IPS DF 6.9 (cell line): ENCODE measurements at regions not wholly inside any gene's neighbourhood (a gene's known extent, or its start where the extent isn't known, plus 50 kb on each side); places are given as distances from the start of the nearest gene placed in this dataset.

Experiments used
- DNase-seq: peaks from one replicate; pipeline ENCODE4 v3.0.0-alpha.2; 2013; ENCODE audit warnings: low read depth, low spot score
- H3K27ac ChIP-seq: one replicate; pipeline ENCODE4 v1.5.1; 2013; ENCODE audit warnings: low read length, control low read depth
- H3K27me3 ChIP-seq: 2 replicates; pipeline ENCODE4 v1.6.1; 2013; ENCODE audit warnings: mild to moderate bottlenecking, low read length; ENCODE audit not compliant: control insufficient read depth, insufficient read depth
- H3K36me3 ChIP-seq: 2 replicates; pipeline ENCODE4 v1.6.1; 2013; ENCODE audit warnings: low read length; ENCODE audit not compliant: control insufficient read depth, insufficient read depth
- H3K4me1 ChIP-seq: 2 replicates; pipeline ENCODE4 v1.6.1; 2013; ENCODE audit warnings: low read length; ENCODE audit not compliant: control insufficient read depth, insufficient read depth
- H3K4me3 ChIP-seq: 2 replicates; pipeline ENCODE4 v1.5.1; 2013; ENCODE audit warnings: mild to moderate bottlenecking, low read length
- H3K9me3 ChIP-seq: 2 replicates; pipeline ENCODE4 v1.6.1; 2013; ENCODE audit warnings: low read length, inconsistent platforms; ENCODE audit not compliant: control insufficient read depth, insufficient read depth
- WGBS: extraction: QIAGEN DNeasy Blood & Tissue Kit; methylation state at CpG from one replicate; pipeline ENCODE4 v1.1.7; 2013; ENCODE audit warnings: mixed read lengths, missing lambda C conversion rate; ENCODE audit not compliant: insufficient read length, insufficient coverage; 5-methylcytosine and 5-hydroxymethylcytosine counted together

GRCh38 chr3:144552346-144553057 is 580.9 kb downstream of the DIPK2A start:
- DNase-seq = no peak
- Histone ChIP-seq H3K4me3 (no peak overlapping the region), H3K27ac (no peak overlapping the region), H3K27me3 (no peaks in the 10 kb centered on the region), H3K36me3 (no peaks in the 10 kb centered on the region), H3K4me1 (peaks cover 1% of the 10 kb centered on the region; the same call in 1 of the 2 replicates), H3K9me3 (no peaks in the 10 kb centered on the region)
- WGBS = no CpG with 5 or more reads among the region's 3 CpGs

- no peaks in the 10 kb centered on the region for H3K36me3 ChIP-seq
- no peaks in the 10 kb centered on the region for H3K27me3 ChIP-seq
- H3K27ac ChIP-seq = no peak overlapping the region
- no peaks in the 10 kb centered on the region for H3K9me3 ChIP-seq
- DNase-seq = no peak
- H3K4me1 ChIP-seq = no peaks in the 10 kb centered on the region; the same call in 1 of the 2 replicates
- no CpG with 5 or more reads among the region's 1 CpG for WGBS
- H3K4me3 ChIP-seq = no peak overlapping the region
Measured at GRCh38 chr3:144553301-144553700, 581.7 kb downstream of the DIPK2A start.

GRCh38 chr3:144554889-144555288 is 583.3 kb downstream of the DIPK2A start:
- no peak for DNase-seq
- Histone ChIP-seq H3K36me3 (no peaks in the 10 kb centered on the region), H3K9me3 (no peaks in the 10 kb centered on the region), H3K4me3 (no peak overlapping the region), H3K4me1 (no peaks in the 10 kb centered on the region; the same call in 1 of the 2 replicates), H3K27me3 (no peaks in the 10 kb centered on the region), H3K27ac (no peak overlapping the region)
- WGBS = no CpG with 5 or more reads among the region's 5 CpGs

- H3K27ac ChIP-seq = no peak overlapping the region
- no peaks in the 10 kb centered on the region for H3K9me3 ChIP-seq
- H3K36me3 ChIP-seq = no peaks in the 10 kb centered on the region
- no peaks in the 10 kb centered on the region for H3K27me3 ChIP-seq
- WGBS = no CpG with 5 or more reads among the region's 3 CpGs
- H3K4me3 ChIP-seq = no peak overlapping the region
- no peaks in the 10 kb centered on the region; the same call in 1 of the 2 replicates for H3K4me1 ChIP-seq
- no peak for DNase-seq
Measured at GRCh38 chr3:144556392-144556791, 584.8 kb downstream of the DIPK2A start.

GRCh38 chr3:144557515-144557914 is 585.9 kb downstream of the DIPK2A start:
- H3K36me3 ChIP-seq = no peaks in the 10 kb centered on the region
- no peaks in the 10 kb centered on the region for H3K27me3 ChIP-seq
- H3K27ac ChIP-seq = no peak overlapping the region
- no CpG with 5 or more reads among the region's 2 CpGs for WGBS
- H3K9me3 ChIP-seq = no peaks in the 10 kb centered on the region
- DNase-seq = no peak
- H3K4me1 ChIP-seq = no peaks in the 10 kb centered on the region; the same call in 1 of the 2 replicates
- no peak overlapping the region for H3K4me3 ChIP-seq

GRCh38 chr3:144564011-144564410 is 592.4 kb downstream of the DIPK2A start:
- no peak overlapping the region for H3K4me3 ChIP-seq
- H3K27ac ChIP-seq = no peak overlapping the region
- H3K27me3 ChIP-seq = no peaks in the 10 kb centered on the region
- no peak for DNase-seq
- H3K4me1 ChIP-seq = no peaks in the 10 kb centered on the region
- H3K9me3 ChIP-seq = no peaks in the 10 kb centered on the region
- WGBS = no CpG with 5 or more reads among the region's 3 CpGs
- no peaks in the 10 kb centered on the region for H3K36me3 ChIP-seq

GRCh38 chr3:144566320-144566719 is 594.7 kb downstream of the DIPK2A start:
- no peak overlapping the region for H3K4me3 ChIP-seq
- no peaks in the 10 kb centered on the region for H3K4me1 ChIP-seq
- no CpG with 5 or more reads among the region's 1 CpG for WGBS
- DNase-seq = no peak
- no peaks in the 10 kb centered on the region for H3K36me3 ChIP-seq
- H3K9me3 ChIP-seq = no peaks in the 10 kb centered on the region
- H3K27me3 ChIP-seq = no peaks in the 10 kb centered on the region
- no peak overlapping the region for H3K27ac ChIP-seq

- Histone ChIP-seq H3K4me1 (no peaks in the 10 kb centered on the region), H3K36me3 (no peaks in the 10 kb centered on the region), H3K27me3 (no peaks in the 10 kb centered on the region), H3K4me3 (no peak overlapping the region), H3K9me3 (no peaks in the 10 kb centered on the region), H3K27ac (no peak overlapping the region)
- no CpG with 5 or more reads among the region's 1 CpG for WGBS
- DNase-seq = no peak
Measured at GRCh38 chr3:144569651-144570050, 598.0 kb downstream of the DIPK2A start.

- Histone ChIP-seq H3K9me3 (no peaks in the 10 kb centered on the region), H3K27me3 (no peaks in the 10 kb centered on the region), H3K4me3 (no peak overlapping the region), H3K27ac (no peak overlapping the region), H3K4me1 (no peaks in the 10 kb centered on the region), H3K36me3 (no peaks in the 10 kb centered on the region)
- no peak for DNase-seq
- WGBS = no CpG with 5 or more reads among the region's 1 CpG
Measured at GRCh38 chr3:144583871-144584270, 612.2 kb downstream of the DIPK2A start.

GRCh38 chr3:144585408-144585807 is 613.8 kb downstream of the DIPK2A start:
- no CpG with 5 or more reads among the region's 2 CpGs for WGBS
- H3K36me3 ChIP-seq = no peaks in the 10 kb centered on the region
- no peaks in the 10 kb centered on the region for H3K9me3 ChIP-seq
- no peak overlapping the region for H3K27ac ChIP-seq
- H3K4me3 ChIP-seq = no peak overlapping the region
- DNase-seq = no peak
- no peaks in the 10 kb centered on the region for H3K4me1 ChIP-seq
- no peaks in the 10 kb centered on the region for H3K27me3 ChIP-seq

- no peak for DNase-seq
- no peaks in the 10 kb centered on the region for H3K36me3 ChIP-seq
- no CpG with 5 or more reads among the region's 7 CpGs for WGBS
- no peak overlapping the region for H3K4me3 ChIP-seq
- H3K4me1 ChIP-seq = no peaks in the 10 kb centered on the region
- H3K27ac ChIP-seq = no peak overlapping the region
- H3K27me3 ChIP-seq = no peaks in the 10 kb centered on the region
- H3K9me3 ChIP-seq = no peaks in the 10 kb centered on the region
Measured at GRCh38 chr3:144585953-144586352, 614.3 kb downstream of the DIPK2A start.
